GM12873 (cell line): ENCODE measurements at regions not wholly inside any gene's neighbourhood (a gene's known extent, or its start where the extent isn't known, plus 50 kb on each side); places are given as distances from the start of the nearest gene placed in this dataset.

Experiments
- CTCF ChIP-seq: IDR thresholded peaks from 2 replicates; pipeline ENCODE4 v1.5.1; 2012; ENCODE audit warnings: low read depth, mild to moderate bottlenecking, moderate library complexity, low read length, control low read depth; ENCODE audit not compliant: insufficient read depth; ENCODE audit errors: missing control alignments

GRCh38 chr1:14514739-14515138, 83.7 kb upstream of the KAZN start:
- TF ChIP-seq CTCF, result no peak

- no peak for TF ChIP-seq CTCF
These were observed 81.3 kb upstream of the KAZN start for GRCh38 chr1:14516974-14517840.

- no peak for TF ChIP-seq CTCF
These were observed 80.7 kb upstream of the KAZN start for GRCh38 chr1:14517841-14518180.

GRCh38 chr1:14519976-14520375, 78.5 kb upstream of the KAZN start:
- TF ChIP-seq CTCF, result no peak

GRCh38 chr1:14520514-14521163, 77.8 kb upstream of the KAZN start:
- no peak for TF ChIP-seq CTCF

GRCh38 chr1:14521622-14522021, 76.9 kb upstream of the KAZN start:
- no peak for TF ChIP-seq CTCF

- no peak for TF ChIP-seq CTCF
These were observed 76.2 kb upstream of the KAZN start for GRCh38 chr1:14522077-14522925.
